Heart left ventricle (tissue), 16 donors: ENCODE measurements at regions not wholly inside any gene's neighbourhood (a gene's known extent, or its start where the extent isn't known, plus 50 kb on each side); places are given as distances from the start of the nearest gene placed in this dataset.

Experiments
- ATAC-seq, 4 donors: fragments of 200-7000 bp; cut with Tn5 transposase; one replicate each; pipeline ENCODE4 v1.9.1; 2020 to 2022; ENCODE audit warnings: moderate library complexity in 4 of 4, mild to moderate bottlenecking in 3 of 4, moderate number of reproducible peaks in 1 of 4
- DNase-seq, 5 donors: peaks; one replicate each; pipeline ENCODE4 v3.0.0-alpha.2; 2020
- H3K27ac ChIP-seq, 12 donors: fragments of 200-600 bp; sonication (generic) in 4 of 12; one replicate each; pipeline versions ENCODE4 v1.5.0 to v1.8.0; 2016 to 2022; ENCODE audit warnings: mild to moderate bottlenecking in 2 of 12
- H3K27me3 ChIP-seq, 9 donors: fragments of 200-600 bp; sonication (generic) in 2 of 9; one replicate each; pipeline versions ENCODE4 v1.5.1 to v1.8.0; 2016 to 2022; ENCODE audit warnings: mild to moderate bottlenecking in 3 of 9
- H3K36me3 ChIP-seq, 9 donors: fragments of 200-600 bp; sonication (generic) in 2 of 9; one replicate each; pipeline versions ENCODE4 v1.5.0 to v1.8.0; 2018 to 2022; ENCODE audit warnings: mild to moderate bottlenecking in 2 of 9
- H3K4me1 ChIP-seq, 12 donors: fragments of 200-600 bp; sonication (generic) in 4 of 12; one replicate each; pipeline versions ENCODE4 v1.5.0 to v1.8.0; 2016 to 2022; ENCODE audit warnings: mild to moderate bottlenecking in 3 of 12
- H3K4me3 ChIP-seq, 12 donors: fragments of 200-600 bp; sonication (generic) in 4 of 12; one replicate each; pipeline versions ENCODE4 v1.5.0 to v1.8.0; 2017 to 2022; ENCODE audit warnings: mild to moderate bottlenecking in 9 of 12, moderate library complexity in 4 of 12
- H3K9me3 ChIP-seq, 12 donors: fragments of 200-600 bp; sonication (generic) in 4 of 12; one replicate each; pipeline versions ENCODE4 v1.5.0 to v1.8.0; 2016 to 2022; ENCODE audit warnings: mild to moderate bottlenecking in 1 of 12
- POLR2A ChIP-seq, 2 donors: fragments of 450-650 bp; IDR thresholded peaks; one replicate each; pipeline ENCODE4 v1.6.1; 2017; ENCODE audit warnings: antibody characterized with exemption in 2 of 2, mild to moderate bottlenecking in 2 of 2, moderate library complexity in 2 of 2
- WGBS, 4 donors: extraction: QIAGEN DNeasy Blood & Tissue Kit in 2 of 4; methylation state at CpG; one replicate each; pipeline versions ENCODE4 v1.1.5 to v1.1.7; 2013 to 2018; 5-methylcytosine and 5-hydroxymethylcytosine counted together
- intact Hi-C, 10 donors: fragments of 100-400 bp; cut with DNase I; formaldehyde crosslinking; loops; one replicate each; pipeline versions ENCODE4 v1.11.1 to v1.14.2; 2022
- TF ChIP-seq, protein P1 (sequence below), 12 donors: fragments of 200-600 bp; sonication (generic) in 4 of 12; IDR thresholded peaks; one replicate each; pipeline versions ENCODE4 v1.5.0 to v1.8.0; 2018 to 2022; ENCODE audit warnings: antibody characterized with exemption in 12 of 12, mild to moderate bottlenecking in 5 of 12
- donor health status: ischemic (EF 13 %, LVEDD 7.1; RV severe dilation, severe dysfunction).
- donor health status: healthy with polysubstance abuse.
- donor health status: DM: no; HTN: yes; CAD: no.
- donor health status: DM: no; HTN: no; CAD: no.
- donor health status: ischemic (EF 25% LVEDD 6.9; RV normal size, moderate dysfunction).
- donor health status: ischemic (EF 25% LVEDD 5.7; RV mildly dilated, moderate dysfunction).
- donor health status: healthy.
- donor health status: DM: yes; HTN: yes; CAD: no.
- donor health status: ischemic (EF 35%, LVEDD 5.7; RV mildly dilated, moderate dysfunction).
- donor health status: nonischemic (EF 11% LVEDD 7.7; RV severe dilation, severe dysfunction).
- donor health status: DM: yes; HTN: yes; CAD: no.
- donor health status: PGD.
- donor health status: ischemic (EF 29% LVEDD 5.4; RV normal size, mild dysfunction).
- donor health status: nonischemic (EF 23%, LVEDD 6.1; RV moderate dilation, normal function).

DNA sequence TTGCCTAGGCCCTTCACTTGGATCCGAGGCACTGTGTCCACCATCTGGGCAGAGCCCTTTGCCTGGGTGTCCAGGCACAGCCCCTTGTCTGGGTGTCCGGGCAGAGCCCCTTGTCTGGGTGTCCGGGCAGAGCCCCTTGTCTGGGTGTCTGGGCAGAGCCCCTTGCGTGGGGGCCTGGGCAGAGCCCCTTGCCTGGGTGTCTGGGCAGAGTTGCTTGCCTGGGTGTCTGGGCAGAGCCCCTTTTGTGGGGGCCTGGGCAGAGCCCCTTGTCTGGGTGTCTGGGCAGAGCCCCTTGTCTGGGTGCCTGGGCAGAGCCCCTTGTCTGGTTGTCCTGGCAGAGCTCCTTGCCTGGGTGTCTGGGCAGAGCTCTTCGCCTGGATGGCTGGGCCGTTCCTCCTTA, 443.4 kb upstream of the CDH4 start:
- intact Hi-C loops = no loop called here
- H3K27me3 ChIP-seq = no peaks in the 10 kb centered on the region
- no peaks in the 10 kb centered on the region for H3K4me1 ChIP-seq
- no peaks in the 10 kb centered on the region for H3K36me3 ChIP-seq
- H3K27ac ChIP-seq = no peak overlapping the region
- no peaks in the 10 kb centered on the region for H3K9me3 ChIP-seq
- no peak overlapping the region for H3K4me3 ChIP-seq
- TF ChIP-seq, protein P1, sequence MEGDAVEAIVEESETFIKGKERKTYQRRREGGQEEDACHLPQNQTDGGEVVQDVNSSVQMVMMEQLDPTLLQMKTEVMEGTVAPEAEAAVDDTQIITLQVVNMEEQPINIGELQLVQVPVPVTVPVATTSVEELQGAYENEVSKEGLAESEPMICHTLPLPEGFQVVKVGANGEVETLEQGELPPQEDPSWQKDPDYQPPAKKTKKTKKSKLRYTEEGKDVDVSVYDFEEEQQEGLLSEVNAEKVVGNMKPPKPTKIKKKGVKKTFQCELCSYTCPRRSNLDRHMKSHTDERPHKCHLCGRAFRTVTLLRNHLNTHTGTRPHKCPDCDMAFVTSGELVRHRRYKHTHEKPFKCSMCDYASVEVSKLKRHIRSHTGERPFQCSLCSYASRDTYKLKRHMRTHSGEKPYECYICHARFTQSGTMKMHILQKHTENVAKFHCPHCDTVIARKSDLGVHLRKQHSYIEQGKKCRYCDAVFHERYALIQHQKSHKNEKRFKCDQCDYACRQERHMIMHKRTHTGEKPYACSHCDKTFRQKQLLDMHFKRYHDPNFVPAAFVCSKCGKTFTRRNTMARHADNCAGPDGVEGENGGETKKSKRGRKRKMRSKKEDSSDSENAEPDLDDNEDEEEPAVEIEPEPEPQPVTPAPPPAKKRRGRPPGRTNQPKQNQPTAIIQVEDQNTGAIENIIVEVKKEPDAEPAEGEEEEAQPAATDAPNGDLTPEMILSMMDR (IDR thresholded peaks at IDR 0.05) = no peak
- no peak for TF ChIP-seq POLR2A (IDR thresholded peaks at IDR 0.05)
- DNase-seq = no peak
- no peak for ATAC-seq
- 80 to 85% (median 83%) methylated on average over 4 to 6 of the region's 6 CpGs for WGBS, 4 donors

DNA sequence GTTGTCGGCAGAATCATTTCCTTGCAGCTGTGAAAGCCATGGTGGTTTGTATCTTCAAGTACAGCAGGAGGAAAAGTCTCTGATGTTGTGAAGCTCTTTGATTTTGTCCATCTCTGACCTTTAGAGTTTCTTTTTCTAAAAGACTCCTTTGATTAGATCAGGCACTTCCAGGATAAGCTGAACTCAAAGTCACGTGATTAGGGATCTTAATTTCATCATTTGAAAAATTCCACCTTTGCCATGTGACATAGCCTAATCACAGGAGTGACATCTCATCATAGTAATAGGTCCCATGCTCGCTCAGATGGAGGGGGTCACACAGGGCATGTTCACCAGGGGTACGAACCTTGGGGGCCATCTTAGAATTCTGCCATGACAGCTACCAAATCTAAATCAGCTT, 441.5 kb upstream of the CDH4 start:
- H3K9me3 ChIP-seq = no peaks in the 10 kb centered on the region
- no peak overlapping the region for H3K27ac ChIP-seq
- H3K36me3 ChIP-seq = no peaks in the 10 kb centered on the region
- intact Hi-C loops = no loop called here
- no peaks in the 10 kb centered on the region for H3K27me3 ChIP-seq
- H3K4me3 ChIP-seq = no peak overlapping the region
- ATAC-seq (no peak), DNase-seq (no peak)
- 76 to 92% (median 81%) methylated on average over 4 of the region's 4 CpGs for whole genome bisulfite sequencing, 4 donors
- TF ChIP-seq, protein P1 (IDR thresholded peaks at IDR 0.05) = no peak
- no peak for TF ChIP-seq POLR2A (IDR thresholded peaks at IDR 0.05)
- no peaks in the 10 kb centered on the region for H3K4me1 ChIP-seq

DNA sequence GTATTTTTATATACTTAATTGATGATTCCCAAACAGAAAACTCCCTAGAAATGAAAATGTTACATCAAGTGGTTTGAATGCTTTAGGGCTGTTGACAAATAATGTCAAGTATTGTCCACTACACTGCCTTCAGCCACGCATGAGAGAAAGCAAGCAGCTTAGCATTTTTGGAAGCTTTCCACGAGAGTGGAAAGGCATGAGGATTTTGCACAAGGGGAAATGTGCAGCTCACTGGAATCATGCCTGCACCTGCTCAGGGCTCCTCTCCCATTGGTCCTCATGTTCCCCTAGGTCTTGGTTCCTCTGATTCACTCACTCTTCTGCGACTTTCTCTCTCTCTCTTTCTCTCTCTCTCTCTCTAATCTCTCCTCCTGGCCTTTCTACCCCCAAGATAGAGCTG, 439.5 kb upstream of the CDH4 start:
- no peaks in the 10 kb centered on the region for H3K4me1 ChIP-seq
- intact Hi-C loops = no loop called here
- H3K27ac ChIP-seq = no peak overlapping the region
- no peaks in the 10 kb centered on the region for H3K9me3 ChIP-seq
- DNase-seq (no peak), ATAC-seq (no peak)
- 56 to 70% (median 69%) methylated on average over 3 of the region's 3 CpGs for WGBS, 4 donors
- no peaks in the 10 kb centered on the region for H3K36me3 ChIP-seq
- TF ChIP-seq POLR2A (IDR thresholded peaks at IDR 0.05) = no peak
- TF ChIP-seq, protein P1 (IDR thresholded peaks at IDR 0.05) = no peak
- no peaks in the 10 kb centered on the region for H3K27me3 ChIP-seq
- H3K4me3 ChIP-seq = no peak overlapping the region

DNA sequence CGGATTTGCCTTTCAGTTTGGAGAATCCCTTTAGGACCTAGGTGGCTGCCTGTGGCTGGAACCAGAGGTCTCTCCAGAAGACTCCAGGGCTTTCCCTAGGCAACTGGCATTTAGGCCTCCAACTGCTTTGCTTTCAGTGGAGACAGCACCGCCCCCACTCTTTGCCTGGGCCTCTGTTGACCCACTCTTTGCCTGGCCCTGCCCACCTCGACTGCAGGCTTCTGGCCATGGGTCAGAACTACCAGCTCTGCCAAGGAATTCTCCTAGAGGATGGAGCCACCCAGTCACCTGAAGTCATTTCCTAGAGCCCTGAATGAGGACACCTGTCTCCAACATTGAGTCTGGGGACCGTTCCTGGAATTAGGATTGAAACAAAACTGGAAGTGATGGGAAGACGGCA, 439.0 kb upstream of the CDH4 start:
- no peak for DNase-seq
- WGBS, 4 donors = 70 to 77% (median 73%) methylated on average over 5 of the region's 5 CpGs
- H3K36me3 ChIP-seq = no peaks in the 10 kb centered on the region
- no peak for ATAC-seq
- H3K9me3 ChIP-seq = no peaks in the 10 kb centered on the region
- TF ChIP-seq POLR2A (IDR thresholded peaks at IDR 0.05) = no peak
- TF ChIP-seq, protein P1 (IDR thresholded peaks at IDR 0.05) = no peak
- no peak overlapping the region for H3K4me3 ChIP-seq
- intact Hi-C loops = no loop called here
- no peaks in the 10 kb centered on the region for H3K27me3 ChIP-seq
- no peaks in the 10 kb centered on the region for H3K4me1 ChIP-seq
- no peak overlapping the region for H3K27ac ChIP-seq
